GM23248 (cell line): ENCODE measurements at regions not wholly inside any gene's neighbourhood (a gene's known extent, or its start where the extent isn't known, plus 50 kb on each side); places are given as distances from the start of the nearest gene placed in this dataset.
A peak's percentile ranks its signal among the peaks of the same experiment; 100 is the strongest.

ENCODE experiments used
- DNase-seq: peaks from one replicate; pipeline ENCODE4 v3.0.0-alpha.2; 2015
- H2AFZ ChIP-seq: fragments of 200-600 bp; sonication (generic); 2 replicates; pipeline ENCODE4 v1.6.1; 2016; ENCODE audit warnings: antibody characterized with exemption
- H3F3A ChIP-seq: fragments of 200-600 bp; sonication (generic); 2 replicates; pipeline ENCODE4 v1.6.1; 2016; ENCODE audit warnings: mild to moderate bottlenecking, antibody characterized with exemption, mixed run types; ENCODE audit not compliant: insufficient read depth
- H3K27ac ChIP-seq: fragments of 200-600 bp; sonication (generic); 2 replicates; pipeline ENCODE4 v1.5.1; 2016; ENCODE audit warnings: mild to moderate bottlenecking
- H3K27me3 ChIP-seq: fragments of 200-600 bp; sonication (generic); replicated peaks from 2 replicates; pipeline ENCODE4 v1.6.1; 2016; ENCODE audit warnings: mild to moderate bottlenecking; ENCODE audit not compliant: insufficient read depth
- H3K36me3 ChIP-seq: fragments of 200-600 bp; sonication (generic); 2 replicates; pipeline ENCODE4 v1.6.1; 2016; ENCODE audit warnings: low read depth, mild to moderate bottlenecking
- H3K4me1 ChIP-seq: fragments of 200-600 bp; sonication (generic); 2 replicates; pipeline ENCODE4 v1.6.1; 2016; ENCODE audit warnings: mild to moderate bottlenecking; ENCODE audit not compliant: insufficient read depth
- H3K4me2 ChIP-seq: fragments of 200-600 bp; sonication (generic); one replicate; pipeline ENCODE4 v1.6.1; 2016; ENCODE audit warnings: mild to moderate bottlenecking; ENCODE audit not compliant: unreplicated experiment
- H3K4me3 ChIP-seq: fragments of 200-600 bp; sonication (generic); 2 replicates; pipeline ENCODE4 v1.5.1; 2016; ENCODE audit warnings: mild to moderate bottlenecking
- H3K79me2 ChIP-seq: fragments of 200-600 bp; sonication (generic); 2 replicates; pipeline ENCODE4 v1.6.1; 2016; ENCODE audit warnings: mild to moderate bottlenecking; ENCODE audit not compliant: insufficient read depth
- H3K9ac ChIP-seq: fragments of 200-600 bp; sonication (generic); 2 replicates; pipeline ENCODE4 v1.6.1; 2016; ENCODE audit warnings: mild to moderate bottlenecking
- H3K9me2 ChIP-seq: fragments of 200-600 bp; sonication (generic); 2 replicates; pipeline ENCODE4 v1.6.1; 2016; ENCODE audit warnings: mixed run types, mild to moderate bottlenecking, moderate library complexity; ENCODE audit not compliant: insufficient read depth
- H3K9me3 ChIP-seq: fragments of 200-600 bp; sonication (generic); one replicate; pipeline ENCODE4 v1.6.1; 2017; ENCODE audit warnings: low read depth
- H4K20me1 ChIP-seq: fragments of 200-600 bp; sonication (generic); 2 replicates; pipeline ENCODE4 v1.6.0; 2016; ENCODE audit not compliant: insufficient read depth
- EZH2 ChIP-seq: fragments of 200-600 bp; sonication (generic); IDR thresholded peaks from 2 replicates; pipeline ENCODE4 v1.6.1; 2018; ENCODE audit warnings: antibody characterized with exemption, mild to moderate bottlenecking; ENCODE audit not compliant: insufficient read depth, poor library complexity, severe bottlenecking
- EZH2phosphoT487 ChIP-seq: fragments of 200-600 bp; sonication (generic); IDR thresholded peaks from 2 replicates; pipeline ENCODE4 v1.6.1; 2018; ENCODE audit warnings: antibody characterized with exemption, moderate library complexity, mild to moderate bottlenecking, low read depth; ENCODE audit not compliant: insufficient read depth
- WGBS, 2 experiments: methylation state at CpG; one replicate each; pipeline ENCODE4 v1.1.6; 2015 to 2017; ENCODE audit warnings: low lambda C conversion rate in 2 of 2, low coverage in 1 of 2; ENCODE audit errors: missing lambda C conversion rate in 2 of 2; 5-methylcytosine and 5-hydroxymethylcytosine counted together
- in situ Hi-C: fragments of 300-500 bp; cut with MboI; formaldehyde crosslinking; loops from 2 replicates; pipeline ENCODE4 v1.15.0; 2020

DNA sequence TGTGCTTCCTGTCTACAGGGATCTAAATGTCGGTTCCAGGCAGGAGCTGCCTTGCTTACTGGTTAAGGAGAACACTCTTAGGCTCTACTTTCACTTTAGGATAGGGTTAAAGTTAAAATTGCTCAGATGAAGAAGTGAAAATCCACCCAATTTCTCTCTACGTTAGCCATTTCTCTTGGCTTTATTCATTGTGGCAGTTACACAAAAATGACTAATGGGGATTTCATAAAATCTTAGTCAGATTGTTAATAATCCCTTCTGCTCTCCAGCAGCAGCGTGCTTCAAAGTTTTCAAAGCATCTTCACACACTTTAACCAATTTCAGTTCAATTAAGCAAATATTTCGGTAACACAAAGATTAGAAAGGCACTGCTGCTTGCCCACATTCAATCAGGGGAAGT is 58.4 kb upstream of the RCN1 start:
- Histone ChIP-seq H3K79me2 (no peaks in the 10 kb centered on the region), H3K9me3 (no peaks in the 10 kb centered on the region), H3K9me2 (no peaks in the 10 kb centered on the region), H4K20me1 (no peaks in the 10 kb centered on the region), H2AFZ (peak overlapping the region; percentile 54), H3K4me2 (peak overlapping the region; percentile 79), H3K36me3 (no peaks in the 10 kb centered on the region), H3K4me1 (peaks cover 45% of the 10 kb centered on the region), H3F3A (peaks cover 37% of the 10 kb centered on the region), H3K9ac (peak overlapping the region; percentile 30; the same call in 1 of the 2 replicates), H3K27ac (peak overlapping the region; percentile 96), H3K4me3 (peak overlapping the region; percentile 51), H3K27me3 (no peaks in the 10 kb centered on the region)
- peak; percentile 73 for DNase-seq
- WGBS, 2 experiments, result 1 to 2% methylated on average over 4 of the region's 4 CpGs
- TF ChIP-seq EZH2phosphoT487, result no peak
- no peak for TF ChIP-seq EZH2
- in situ Hi-C loops, result no loop called here

DNA sequence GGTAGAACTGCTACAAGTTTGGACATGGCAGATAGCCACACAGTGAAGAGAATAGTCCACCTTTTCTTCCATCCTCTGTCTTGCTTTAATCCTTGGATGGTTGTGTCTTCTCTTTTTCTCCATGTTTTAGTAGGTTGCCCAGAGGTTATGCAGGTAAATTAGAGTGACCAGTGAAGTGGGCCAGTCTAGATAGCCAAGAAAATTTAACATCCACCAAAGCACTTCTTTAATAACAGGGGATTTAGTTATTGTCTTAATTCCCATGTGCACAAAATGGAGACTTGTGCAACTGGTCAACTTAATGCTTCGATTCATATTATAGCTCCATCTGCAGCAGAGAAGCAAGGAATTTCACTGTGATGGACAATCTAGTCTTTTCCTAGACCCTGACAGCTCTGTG is 58.8 kb upstream of the RCN1 start:
- no peak for DNase-seq
- in situ Hi-C loops, result no loop called here
- TF ChIP-seq EZH2phosphoT487 (no peak), EZH2 (no peak)
- Histone ChIP-seq H3K4me2 (peak overlapping the region; percentile 79), H3K4me3 (peak overlapping the region; percentile 51), H3K79me2 (no peaks in the 10 kb centered on the region), H3K9me3 (no peaks in the 10 kb centered on the region), H3K27ac (peak overlapping the region; percentile 96), H3K9ac (0 out of 2 replicates have a peak overlapping the region, but pooled peaks have one; percentile 30), H3K4me1 (peaks cover 45% of the 10 kb centered on the region), H2AFZ (peak overlapping the region; percentile 54), H3K27me3 (no peaks in the 10 kb centered on the region), H3F3A (peaks cover 37% of the 10 kb centered on the region), H3K36me3 (no peaks in the 10 kb centered on the region), H3K9me2 (no peaks in the 10 kb centered on the region), H4K20me1 (no peaks in the 10 kb centered on the region)
- 83 to 95% methylated on average over 1 of the region's 1 CpG for WGBS, 2 experiments

DNA sequence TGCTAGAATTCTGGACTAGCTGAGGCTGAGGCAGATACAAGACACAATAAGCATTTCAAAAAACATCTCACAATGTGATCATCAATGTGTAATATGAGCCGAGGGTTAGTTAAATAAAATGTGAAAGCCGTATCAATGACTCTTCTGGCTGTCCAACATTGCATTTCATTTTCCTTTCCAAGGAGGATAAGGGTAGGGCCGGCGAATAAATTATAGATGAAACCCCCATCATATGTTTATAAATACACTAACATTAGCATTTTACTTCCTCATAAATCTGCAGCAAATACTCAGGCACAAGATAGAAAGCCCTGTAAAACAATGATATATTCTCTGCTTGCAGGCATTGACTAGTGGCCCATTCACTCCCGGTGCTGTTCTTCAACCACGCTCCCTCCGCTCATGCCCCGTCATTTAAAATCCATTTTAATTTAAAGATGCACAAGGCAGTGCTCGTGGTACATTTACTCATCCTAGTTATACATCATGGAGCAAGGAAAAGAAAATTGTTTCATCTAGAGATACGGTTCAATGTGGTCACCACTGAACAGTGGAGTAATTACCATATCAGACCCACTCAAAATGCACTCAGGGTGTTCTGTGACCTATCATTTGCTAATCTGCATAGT is 59.9 kb upstream of the RCN1 start:
- H4K20me1 ChIP-seq, result no peaks in the 10 kb centered on the region
- H3K4me1 ChIP-seq, result peaks cover 45% of the 10 kb centered on the region
- peaks cover 37% of the 10 kb centered on the region for H3F3A ChIP-seq

DNA sequence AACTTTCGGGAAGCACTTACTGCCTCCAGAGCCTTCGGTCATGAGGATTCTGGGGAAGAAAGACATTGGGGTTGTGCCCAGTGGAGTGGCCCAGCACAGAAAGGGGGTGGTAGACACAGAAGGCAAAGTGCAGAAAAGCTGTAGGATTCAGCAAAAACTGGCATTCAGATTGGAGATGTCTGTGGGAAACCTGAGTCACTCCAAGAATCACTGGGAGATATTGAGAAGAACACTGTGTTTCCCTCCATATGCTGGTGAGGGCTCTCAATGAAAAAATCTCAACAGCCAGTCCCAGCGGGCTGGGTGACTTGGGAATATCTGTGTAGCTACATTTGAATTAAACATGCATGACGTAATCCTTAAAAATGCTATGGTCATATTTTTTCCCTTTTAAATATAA is 61.2 kb upstream of the RCN1 start:
- no peaks in the 10 kb centered on the region for H3K36me3 ChIP-seq
- no peaks in the 10 kb centered on the region for H3K79me2 ChIP-seq
- H4K20me1 ChIP-seq, result no peaks in the 10 kb centered on the region
- H2AFZ ChIP-seq, result peak overlapping the region; percentile 17; the same call in 1 of the 2 replicates
- 48 to 51% methylated on average over 4 of the region's 4 CpGs for WGBS, 2 experiments
- H3K4me2 ChIP-seq, result no peak overlapping the region
- no peaks in the 10 kb centered on the region for H3K27me3 ChIP-seq
- H3K9me3 ChIP-seq, result no peaks in the 10 kb centered on the region
- TF ChIP-seq EZH2 (no peak), EZH2phosphoT487 (no peak)
- no peaks in the 10 kb centered on the region for H3K9me2 ChIP-seq
- DNase-seq, result peak; percentile 68
- no peak overlapping the region for H3K9ac ChIP-seq
- no peak overlapping the region for H3K4me3 ChIP-seq
- peaks cover 35% of the 10 kb centered on the region for H3K4me1 ChIP-seq
- H3F3A ChIP-seq, result peaks cover 24% of the 10 kb centered on the region
- no peak overlapping the region for H3K27ac ChIP-seq
- in situ Hi-C loops, result no loop called here

More for the DNA sequence above, 59.9 kb upstream of the RCN1 start:
- in situ Hi-C loops, result no loop called here
- no peaks in the 10 kb centered on the region for H3K79me2 ChIP-seq
- H3K36me3 ChIP-seq, result no peaks in the 10 kb centered on the region
- TF ChIP-seq EZH2phosphoT487 (no peak), EZH2 (no peak)
- H3K4me2 ChIP-seq, result no peak overlapping the region
- no peaks in the 10 kb centered on the region for H3K27me3 ChIP-seq
- no peak overlapping the region for H2AFZ ChIP-seq
- H3K9me2 ChIP-seq, result no peaks in the 10 kb centered on the region
- no peak overlapping the region for H3K9ac ChIP-seq
- no peak overlapping the region for H3K4me3 ChIP-seq
- no peak for DNase-seq
- 87 to 91% methylated on average over 10 of the region's 10 CpGs for WGBS, 2 experiments
- no peaks in the 10 kb centered on the region for H3K9me3 ChIP-seq
- no peak overlapping the region for H3K27ac ChIP-seq

DNA sequence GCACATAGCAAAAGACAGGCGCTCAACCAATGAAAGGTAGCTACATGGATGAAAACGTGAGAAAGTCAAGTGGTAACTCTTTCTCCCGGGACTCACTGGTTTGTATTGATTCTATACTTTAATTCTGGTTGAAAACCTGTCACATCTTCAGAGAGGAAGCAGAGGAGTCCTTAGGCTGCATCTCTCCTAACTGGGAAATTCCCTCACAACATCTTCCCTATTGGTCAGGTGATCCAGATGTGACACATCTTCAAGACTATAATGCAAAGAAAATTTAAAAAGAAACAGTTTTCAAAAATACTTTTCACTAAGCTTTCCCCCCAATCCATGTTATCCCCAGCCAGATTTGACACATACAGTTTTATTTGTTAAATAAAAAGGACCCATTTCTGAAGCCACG is 62.7 kb upstream of the RCN1 start:
- H3K36me3 ChIP-seq, result no peaks in the 10 kb centered on the region
- in situ Hi-C loops, result no loop called here
- H3K79me2 ChIP-seq, result no peaks in the 10 kb centered on the region
- H3K4me2 ChIP-seq, result no peak overlapping the region
- H2AFZ ChIP-seq, result no peak overlapping the region
- WGBS, 2 experiments, result 87 to 88% methylated on average over 4 of the region's 4 CpGs
- H3K9me2 ChIP-seq, result no peaks in the 10 kb centered on the region
- H3K27ac ChIP-seq, result no peak overlapping the region
- peaks cover 13% of the 10 kb centered on the region for H3F3A ChIP-seq
- no peak overlapping the region for H3K9ac ChIP-seq
- no peak for DNase-seq
- TF ChIP-seq EZH2phosphoT487, result no peak
- no peak for TF ChIP-seq EZH2
- peaks cover 29% of the 10 kb centered on the region for H3K4me1 ChIP-seq
- no peaks in the 10 kb centered on the region for H3K9me3 ChIP-seq
- no peak overlapping the region for H3K4me3 ChIP-seq
- H3K27me3 ChIP-seq, result no peaks in the 10 kb centered on the region
- no peaks in the 10 kb centered on the region for H4K20me1 ChIP-seq
